Activated CD8-positive, alpha-beta memory T cell treated with anti-CD3 and anti-CD28 coated beads, Interleukin-2, amount 50 U/mL, for 4 hours (primary cell): ENCODE measurements at regions not wholly inside any gene's neighbourhood (a gene's known extent, or its start where the extent isn't known, plus 50 kb on each side); places are given as distances from the start of the nearest gene placed in this dataset.

Experiments used
- DNase-seq: peaks from one replicate; pipeline ENCODE4 v3.0.0-alpha.2; 2020

DNA sequence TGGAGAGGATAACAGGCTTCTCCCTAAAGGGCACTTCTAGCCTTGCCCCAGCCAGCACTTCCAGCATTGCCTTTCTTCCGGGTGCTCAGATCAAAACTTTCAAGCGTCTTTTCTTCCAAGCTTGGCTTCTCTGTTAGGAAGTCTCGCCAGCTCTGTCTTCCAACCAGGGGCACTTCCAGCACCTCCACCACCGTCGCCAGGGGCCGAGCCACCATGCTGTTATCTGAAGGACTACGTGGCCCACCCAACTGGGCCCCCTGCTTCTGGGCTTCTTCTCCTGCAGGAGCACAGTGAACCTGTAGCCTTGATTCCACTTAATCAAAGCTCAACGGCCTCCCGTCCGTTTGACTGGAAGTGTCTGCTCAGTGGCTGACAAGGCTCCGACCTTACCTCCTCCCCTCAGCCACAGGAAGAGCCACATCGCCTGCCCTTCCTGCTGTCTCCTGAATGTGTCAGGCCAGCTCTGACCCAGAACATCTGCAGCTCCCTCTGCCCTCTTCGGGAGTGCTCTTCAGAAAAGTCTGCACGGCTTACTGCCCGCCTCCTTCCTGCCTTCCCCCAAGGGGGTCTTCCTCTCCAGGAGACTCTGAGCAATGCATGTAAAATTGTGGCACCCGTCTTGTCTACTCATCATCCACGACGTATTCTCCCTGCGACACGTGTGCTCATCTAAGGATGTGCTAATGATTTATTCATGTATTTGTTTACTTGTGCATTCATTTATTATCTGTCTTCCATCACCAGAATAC lies 527.0 kb downstream of the CDH26 start:
- DNase-seq: no peak

GRCh38 chr20:60486315-60486714 lies 528.1 kb downstream of the CDH26 start:
- no peak for DNase-seq

DNA sequence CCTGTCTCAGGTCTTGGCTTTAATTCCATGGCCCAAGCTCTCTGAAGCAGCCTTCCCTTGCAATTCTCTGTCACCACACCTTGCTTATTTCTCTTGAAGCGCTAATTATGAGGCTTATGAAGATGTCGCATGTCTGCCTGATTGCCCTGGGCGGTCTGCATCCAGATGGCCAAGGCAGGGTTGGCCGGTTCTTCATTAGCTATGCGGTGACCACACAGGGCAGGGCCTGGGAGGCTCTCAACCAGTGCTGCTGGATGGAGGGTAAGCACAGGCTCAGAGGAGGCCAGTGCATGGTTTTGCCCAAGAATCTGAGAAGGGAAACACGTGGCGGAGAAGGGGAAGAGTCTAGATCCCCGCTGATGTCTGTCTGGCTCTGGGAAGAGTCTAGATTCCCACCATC lies 528.7 kb downstream of the CDH26 start:
- no peak for DNase-seq

DNA sequence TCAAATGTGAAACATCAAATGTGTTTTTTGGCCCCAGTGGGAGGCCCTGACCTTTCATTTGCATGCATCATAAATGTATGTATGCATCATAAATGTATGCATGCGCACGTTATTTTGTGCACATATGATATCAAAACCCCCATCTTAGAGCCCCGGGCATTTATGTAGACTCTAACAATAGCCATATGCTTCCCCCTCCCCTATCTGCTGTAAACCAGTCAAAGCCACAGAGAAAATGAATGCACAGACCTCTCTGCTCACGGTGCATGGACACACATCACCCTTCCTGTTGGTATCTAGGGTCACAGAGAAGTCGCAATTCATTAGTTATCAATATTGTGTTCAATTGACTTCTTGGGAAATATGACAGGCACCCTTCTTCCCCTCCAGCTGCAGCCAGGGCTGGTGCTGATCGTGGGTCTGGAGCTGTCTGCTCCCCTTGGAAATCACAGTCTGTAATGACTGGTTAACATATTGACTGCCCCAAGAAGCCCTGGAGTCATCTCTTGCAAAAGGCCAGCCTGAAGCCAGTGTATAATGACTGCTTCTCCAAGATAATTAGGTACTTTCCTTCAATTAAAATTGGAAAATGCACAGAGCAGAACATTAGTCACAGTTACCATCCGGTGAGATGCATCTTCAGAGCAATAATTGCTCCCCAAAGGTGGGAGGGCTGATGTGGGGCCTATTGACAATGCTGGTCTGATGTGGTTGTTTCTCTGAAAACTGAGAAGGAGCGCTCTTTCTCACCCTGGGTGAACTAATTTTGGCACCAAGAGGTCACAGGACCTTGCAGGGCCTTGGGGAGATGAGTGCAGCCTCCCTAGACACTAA lies 532.2 kb downstream of the CDH26 start:
- DNase-seq: no peak

GRCh38 chr20:60491051-60491581 lies 532.9 kb downstream of the CDH26 start:
- no peak for DNase-seq

DNA sequence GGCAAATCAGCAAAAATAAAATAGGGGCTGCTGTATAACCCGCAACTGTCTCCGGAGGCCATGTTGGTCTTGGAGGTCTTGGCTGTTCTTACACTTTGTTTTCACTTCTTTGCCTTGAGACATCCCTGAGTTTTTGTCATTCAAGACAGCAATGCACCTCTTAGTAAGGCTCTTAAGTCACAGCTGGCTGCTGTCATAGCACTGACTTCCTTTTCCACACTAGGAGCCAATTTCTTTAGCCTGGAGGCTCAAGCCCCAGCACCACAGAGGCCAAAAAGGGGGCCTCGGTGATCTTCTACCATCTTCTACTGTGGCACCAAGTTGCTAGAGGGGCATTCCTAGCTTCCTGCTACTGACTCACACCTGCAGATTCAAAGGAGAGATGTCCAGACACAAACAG lies 536.3 kb downstream of the CDH26 start:
- no peak for DNase-seq

DNA sequence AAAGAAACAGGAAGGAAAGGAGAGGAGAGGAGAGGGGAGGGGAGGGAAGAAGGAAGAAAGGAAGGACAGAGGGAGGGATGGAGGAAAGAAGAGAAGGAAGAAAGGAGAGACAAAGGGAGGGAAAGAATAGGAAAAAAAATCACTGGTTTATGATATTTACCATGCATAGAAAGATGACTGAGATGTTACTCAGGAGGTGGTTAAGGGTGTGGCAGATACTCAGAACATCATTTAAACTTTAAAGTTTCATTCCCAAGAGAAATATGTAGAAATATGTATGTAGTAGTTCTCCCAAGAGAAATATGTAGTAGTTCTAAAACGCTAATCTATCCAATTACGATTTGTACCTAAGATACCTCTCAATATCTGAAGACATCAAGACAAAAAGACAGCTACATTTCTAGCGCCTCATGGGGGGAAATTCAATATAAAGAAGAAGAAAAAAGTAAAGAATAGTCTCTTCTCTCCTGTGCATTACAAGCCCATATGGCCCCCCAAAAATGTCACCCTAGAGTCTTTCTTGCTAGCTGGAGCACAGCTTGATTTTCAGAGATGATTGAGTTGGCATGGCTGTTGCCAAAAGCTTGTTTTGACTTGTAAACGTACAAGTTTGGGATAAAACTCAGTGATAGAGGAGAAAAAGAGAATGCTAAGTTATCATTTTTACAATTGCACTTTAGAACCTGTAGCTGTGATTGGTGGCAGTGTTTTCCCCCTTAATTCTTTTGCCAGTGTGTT lies 539.2 kb downstream of the CDH26 start:
- no peak for DNase-seq

DNA sequence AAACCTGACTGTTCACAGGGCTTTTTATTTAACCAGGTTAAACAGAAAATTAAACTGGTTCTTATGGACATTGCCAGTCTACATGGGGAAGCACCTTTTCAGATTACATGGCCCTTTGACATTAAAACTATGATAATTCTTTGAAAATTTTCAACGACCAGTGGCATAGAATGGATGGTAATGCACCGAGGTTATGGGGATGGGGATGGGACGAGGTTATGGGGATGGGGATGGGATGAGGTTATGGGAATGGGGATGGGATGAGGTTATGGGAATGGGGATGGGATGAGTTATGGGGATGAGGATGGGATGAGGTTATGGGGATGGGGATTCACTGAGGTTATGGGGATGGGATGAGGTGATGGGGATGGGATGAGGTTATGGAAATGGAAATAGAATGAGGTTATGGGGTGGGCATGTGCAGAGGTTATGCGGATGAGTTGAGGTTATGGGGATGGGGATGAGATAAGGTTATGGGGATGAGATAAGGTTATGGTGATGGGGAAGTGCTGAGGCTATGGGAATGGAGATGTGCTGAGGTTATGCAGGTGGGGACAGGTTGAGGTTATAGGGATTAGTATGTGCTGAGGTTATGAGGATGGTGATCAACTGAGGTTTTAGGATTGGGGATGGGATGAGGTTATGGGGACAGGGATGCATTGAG lies 541.9 kb downstream of the CDH26 start:
- no peak for DNase-seq

DNA sequence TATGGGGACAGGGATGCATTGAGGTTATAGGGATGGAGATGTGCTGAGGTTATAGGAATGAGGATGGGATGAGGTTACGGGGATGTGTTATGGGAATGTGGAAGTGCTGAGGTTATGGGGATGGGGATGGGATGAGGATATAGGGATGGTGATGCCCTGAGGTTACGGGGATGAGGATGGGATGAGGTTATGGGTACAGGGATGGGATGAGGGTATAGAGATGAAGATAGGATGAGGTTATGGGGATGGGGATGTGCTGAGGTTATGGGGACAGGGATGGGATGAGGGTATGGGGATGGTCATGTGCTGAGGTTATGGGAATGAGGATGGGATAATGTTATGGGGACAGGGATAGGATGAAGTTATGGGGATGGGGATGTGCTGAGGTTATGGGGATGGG lies 542.8 kb downstream of the CDH26 start:
- DNase-seq: no peak

GRCh38 chr20:60502881-60503280 lies 544.7 kb downstream of the CDH26 start:
- no peak for DNase-seq

DNA sequence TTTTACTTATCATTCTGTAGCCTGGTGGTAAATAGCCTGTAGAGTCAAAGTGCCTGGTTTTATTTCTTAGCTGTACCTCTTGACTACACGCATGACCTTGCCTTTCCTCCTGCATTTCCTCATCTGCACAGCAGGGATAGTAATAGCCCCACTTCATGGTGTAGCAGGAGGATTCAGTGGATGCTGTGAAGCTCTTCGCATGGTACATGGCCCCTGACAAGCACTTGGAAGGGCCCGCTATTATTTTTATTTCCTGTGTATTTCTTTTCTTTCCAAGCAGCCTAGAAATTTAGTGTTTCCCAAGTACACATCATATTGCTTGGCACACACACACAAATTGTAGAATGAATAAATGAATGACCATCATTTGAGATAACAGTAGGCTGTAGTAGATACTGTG lies 547.2 kb downstream of the CDH26 start:
- no peak for DNase-seq

GRCh38 chr20:60506061-60506460 lies 547.8 kb downstream of the CDH26 start:
- no peak for DNase-seq

- DNase-seq: no peak
Measured at GRCh38 chr20:60507087-60507694, 549.0 kb downstream of the CDH26 start.

GRCh38 chr20:60509407-60509806 lies 551.2 kb downstream of the CDH26 start:
- DNase-seq: no peak

DNA sequence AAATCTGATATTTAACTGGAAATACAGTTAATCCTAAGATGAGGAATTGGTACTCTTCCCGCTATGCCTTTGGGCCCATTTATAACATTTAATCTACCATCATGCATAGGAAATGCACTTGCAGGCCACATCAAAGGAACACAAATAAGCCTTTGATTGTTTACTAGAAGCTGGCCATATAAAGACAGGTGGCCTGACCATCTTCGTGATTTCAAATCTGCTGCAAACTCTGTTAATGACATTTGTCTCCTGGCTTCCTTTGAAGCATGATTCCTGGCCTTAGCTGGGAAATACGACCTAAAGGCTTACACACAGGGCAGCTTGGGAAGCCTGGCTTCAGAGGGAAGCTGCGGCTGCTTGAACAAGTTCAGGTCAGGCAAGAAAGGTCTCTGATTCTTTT lies 552.1 kb downstream of the CDH26 start:
- DNase-seq: no peak

DNA sequence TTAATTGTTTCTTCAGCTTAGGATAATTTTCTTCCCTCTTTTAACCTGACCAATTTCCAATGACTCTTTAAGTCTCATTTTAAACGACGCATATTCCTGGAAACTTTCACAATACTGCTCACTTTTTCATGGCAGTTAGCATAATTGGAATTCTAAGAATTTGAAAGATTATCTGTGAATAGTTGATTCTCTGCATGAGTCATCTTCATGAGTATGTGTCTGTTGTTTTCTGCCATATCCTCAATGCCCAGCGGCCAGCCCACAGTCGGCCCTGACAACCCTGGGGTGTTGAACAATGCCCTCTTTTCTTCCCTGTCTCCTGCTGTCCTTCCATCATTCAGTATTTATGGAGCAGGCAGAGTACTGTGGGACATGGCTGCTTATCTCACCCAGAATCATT lies 554.2 kb downstream of the CDH26 start:
- no peak for DNase-seq

- no peak for DNase-seq
Measured at GRCh38 chr20:60513141-60513540, 554.9 kb downstream of the CDH26 start.

DNA sequence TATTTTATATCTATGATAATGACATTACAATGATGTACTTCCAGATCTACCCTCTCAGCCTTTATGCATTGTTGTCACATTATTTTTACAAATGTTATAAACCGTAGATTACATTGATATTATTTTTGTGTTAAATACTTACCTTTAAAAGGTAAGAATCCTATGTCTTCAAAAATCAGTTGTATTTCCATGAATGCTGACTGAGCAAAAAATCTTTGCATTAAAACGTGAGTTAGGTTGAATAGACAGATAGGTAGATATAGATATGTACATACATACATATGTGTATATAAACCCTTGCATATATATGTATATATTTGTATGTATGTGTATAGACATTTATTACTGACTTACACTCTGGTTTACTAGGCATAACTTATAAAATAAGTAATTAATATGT lies 558.2 kb downstream of the CDH26 start:
- no peak for DNase-seq

- DNase-seq: no peak
Measured at GRCh38 chr20:60518022-60518421, 559.8 kb downstream of the CDH26 start.

- DNase-seq: no peak
Measured at GRCh38 chr20:60525397-60525796, 567.2 kb downstream of the CDH26 start.

- no peak for DNase-seq
Measured at GRCh38 chr20:60527656-60528055, 569.4 kb downstream of the CDH26 start.

DNA sequence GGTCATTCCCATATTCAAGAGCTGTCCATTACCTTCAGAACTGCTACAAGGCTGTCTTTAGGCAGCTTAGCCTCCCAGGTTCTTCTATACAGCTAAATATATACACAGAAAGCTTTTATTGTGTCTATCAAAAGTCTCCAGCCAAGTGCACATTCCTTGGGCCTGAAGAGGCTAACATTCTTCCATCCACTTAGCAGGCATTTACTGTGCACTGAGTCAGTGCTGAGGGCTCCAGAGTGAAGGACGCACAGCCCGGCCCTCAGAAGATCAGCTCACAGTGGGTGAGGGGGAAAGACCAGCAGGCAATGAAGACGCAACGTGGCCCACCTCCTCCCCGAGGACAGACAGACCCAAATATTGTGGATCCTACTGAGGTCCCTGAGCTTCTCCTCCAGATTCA lies 569.9 kb downstream of the CDH26 start:
- DNase-seq: no peak
